ENCODE measurements at regions not wholly inside any gene's neighbourhood (a gene's known extent, or its start where the extent isn't known, plus 50 kb on each side); places are given as distances from the start of the nearest gene placed in this dataset.

GRCh38 chr7:127446842-127447241 lies 54.3 kb upstream of the ZNF800 start:
- TF ChIP-seq JUND (IDR thresholded peaks at IDR 0.05): no peak
- TF ChIP-seq MAX (IDR thresholded peaks at IDR 0.05): no peak
- TF ChIP-seq POLR2A (IDR thresholded peaks at IDR 0.05; ENCODE audit: borderline replicate concordance, extremely low read depth, insufficient read depth, insufficient read length): no peak
- TF ChIP-seq REST (IDR thresholded peaks at IDR 0.05; ENCODE audit: low read depth): no peak
- TF ChIP-seq, protein P1, sequence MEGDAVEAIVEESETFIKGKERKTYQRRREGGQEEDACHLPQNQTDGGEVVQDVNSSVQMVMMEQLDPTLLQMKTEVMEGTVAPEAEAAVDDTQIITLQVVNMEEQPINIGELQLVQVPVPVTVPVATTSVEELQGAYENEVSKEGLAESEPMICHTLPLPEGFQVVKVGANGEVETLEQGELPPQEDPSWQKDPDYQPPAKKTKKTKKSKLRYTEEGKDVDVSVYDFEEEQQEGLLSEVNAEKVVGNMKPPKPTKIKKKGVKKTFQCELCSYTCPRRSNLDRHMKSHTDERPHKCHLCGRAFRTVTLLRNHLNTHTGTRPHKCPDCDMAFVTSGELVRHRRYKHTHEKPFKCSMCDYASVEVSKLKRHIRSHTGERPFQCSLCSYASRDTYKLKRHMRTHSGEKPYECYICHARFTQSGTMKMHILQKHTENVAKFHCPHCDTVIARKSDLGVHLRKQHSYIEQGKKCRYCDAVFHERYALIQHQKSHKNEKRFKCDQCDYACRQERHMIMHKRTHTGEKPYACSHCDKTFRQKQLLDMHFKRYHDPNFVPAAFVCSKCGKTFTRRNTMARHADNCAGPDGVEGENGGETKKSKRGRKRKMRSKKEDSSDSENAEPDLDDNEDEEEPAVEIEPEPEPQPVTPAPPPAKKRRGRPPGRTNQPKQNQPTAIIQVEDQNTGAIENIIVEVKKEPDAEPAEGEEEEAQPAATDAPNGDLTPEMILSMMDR (IDR thresholded peaks at IDR 0.05 in 2 of 3, conservative IDR thresholded peaks at IDR 0.05 in 1 of 3; ENCODE audit: borderline replicate concordance in 1 of 3, insufficient read depth in 1 of 3, low read depth in 2 of 3, low read length in 2 of 3): no peak
- TF ChIP-seq, protein P2, sequence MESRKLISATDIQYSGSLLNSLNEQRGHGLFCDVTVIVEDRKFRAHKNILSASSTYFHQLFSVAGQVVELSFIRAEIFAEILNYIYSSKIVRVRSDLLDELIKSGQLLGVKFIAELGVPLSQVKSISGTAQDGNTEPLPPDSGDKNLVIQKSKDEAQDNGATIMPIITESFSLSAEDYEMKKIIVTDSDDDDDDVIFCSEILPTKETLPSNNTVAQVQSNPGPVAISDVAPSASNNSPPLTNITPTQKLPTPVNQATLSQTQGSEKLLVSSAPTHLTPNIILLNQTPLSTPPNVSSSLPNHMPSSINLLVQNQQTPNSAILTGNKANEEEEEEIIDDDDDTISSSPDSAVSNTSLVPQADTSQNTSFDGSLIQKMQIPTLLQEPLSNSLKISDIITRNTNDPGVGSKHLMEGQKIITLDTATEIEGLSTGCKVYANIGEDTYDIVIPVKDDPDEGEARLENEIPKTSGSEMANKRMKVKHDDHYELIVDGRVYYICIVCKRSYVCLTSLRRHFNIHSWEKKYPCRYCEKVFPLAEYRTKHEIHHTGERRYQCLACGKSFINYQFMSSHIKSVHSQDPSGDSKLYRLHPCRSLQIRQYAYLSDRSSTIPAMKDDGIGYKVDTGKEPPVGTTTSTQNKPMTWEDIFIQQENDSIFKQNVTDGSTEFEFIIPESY (IDR thresholded peaks at IDR 0.05; ENCODE audit: extremely low read depth, insufficient replicate concordance, low read length): no peak
- TF ChIP-seq ATF3 (IDR thresholded peaks at IDR 0.05): no peak
- no peak for TF ChIP-seq EGR1 (IDR thresholded peaks at IDR 0.05; ENCODE audit: low read depth)
- TF ChIP-seq POLR2AphosphoS5 (IDR thresholded peaks at IDR 0.05; ENCODE audit: low read depth, low read length): no peak
- TF ChIP-seq YY1 (IDR thresholded peaks at IDR 0.05; ENCODE audit: extremely low read depth, insufficient replicate concordance, low read depth, low read length): no peak

Data from HCT116 (cell line).